Upper lobe of left lung (tissue), 6 donors: ENCODE measurements at regions not wholly inside any gene's neighbourhood (a gene's known extent, or its start where the extent isn't known, plus 50 kb on each side); places are given as distances from the start of the nearest gene placed in this dataset.
"Not testable (repeated sequence)": the region's sequence is repeated elsewhere in the genome, so short reads cannot be mapped to it uniquely, and the experiment has no call there.

ENCODE experiments used
- ATAC-seq, 2 donors: fragments of 200-7000 bp; cut with Tn5 transposase; one replicate each; pipeline ENCODE4 v1.9.1; 2022; ENCODE audit warnings: mild to moderate bottlenecking in 2 of 2, moderate library complexity in 2 of 2; ENCODE audit not compliant: low FRiP score in 2 of 2
- DNase-seq, 2 donors: peaks; one replicate each; pipeline ENCODE4 v3.0.0-alpha.2; 2019 to 2020
- H3K27ac ChIP-seq, 4 donors: fragments of 200-600 bp; sonication (generic); one replicate each; pipeline ENCODE4 v1.5.1; 2016 to 2019
- H3K27me3 ChIP-seq, 4 donors: fragments of 200-600 bp; sonication (generic); one replicate each; pipeline ENCODE4 v1.5.1; 2017 to 2019
- H3K36me3 ChIP-seq, 4 donors: fragments of 200-600 bp; sonication (generic); one replicate each; pipeline ENCODE4 v1.5.1; 2016 to 2019
- H3K4me1 ChIP-seq, 4 donors: fragments of 200-600 bp; sonication (generic); one replicate each; pipeline ENCODE4 v1.5.1; 2018 to 2019
- H3K4me3 ChIP-seq, 4 donors: fragments of 200-600 bp; sonication (generic); one replicate each; pipeline ENCODE4 v1.5.1; 2017 to 2019; ENCODE audit warnings: mild to moderate bottlenecking in 2 of 4, moderate library complexity in 1 of 4
- H3K9me3 ChIP-seq, 4 donors: fragments of 200-600 bp; sonication (generic); one replicate each; pipeline ENCODE4 v1.5.1; 2018 to 2019
- EP300 ChIP-seq, 4 donors: sonication (generic); formaldehyde crosslinking; IDR thresholded peaks; one replicate each; pipeline ENCODE4 v1.5.1; 2017; ENCODE audit warnings: antibody characterized with exemption in 4 of 4, control low read depth in 2 of 4
- POLR2A ChIP-seq, 4 donors: fragments of 450-650 bp; IDR thresholded peaks; one replicate each; pipeline ENCODE4 v1.5.1; 2016 to 2017; ENCODE audit warnings: antibody characterized with exemption in 4 of 4, mild to moderate bottlenecking in 2 of 4
- POLR2AphosphoS5 ChIP-seq, 2 donors: sonication (generic); formaldehyde crosslinking; IDR thresholded peaks; one replicate each; pipeline ENCODE4 v1.5.1; 2017; ENCODE audit warnings: antibody characterized with exemption in 2 of 2
- WGBS, 2 donors: methylation state at CpG; one replicate each; pipeline ENCODE4 v1.1.5; 2017 to 2018; 5-methylcytosine and 5-hydroxymethylcytosine counted together
- TF ChIP-seq, protein P1 (sequence below), 6 experiments: fragments of 450-650 bp in 4 of 6; fragments of 200-600 bp in 2 of 6; sonication (generic) in 2 of 6; IDR thresholded peaks; one replicate each; pipeline ENCODE4 v1.5.1; 2016 to 2019; ENCODE audit warnings: antibody characterized with exemption in 6 of 6
- donor health status: DM: no; HTN: no; CAD: no; lungs with moderate emphysema.
- donor health status: DM: no; HTN: yes; CAD: no; lungs with severe emphysema.

DNA sequence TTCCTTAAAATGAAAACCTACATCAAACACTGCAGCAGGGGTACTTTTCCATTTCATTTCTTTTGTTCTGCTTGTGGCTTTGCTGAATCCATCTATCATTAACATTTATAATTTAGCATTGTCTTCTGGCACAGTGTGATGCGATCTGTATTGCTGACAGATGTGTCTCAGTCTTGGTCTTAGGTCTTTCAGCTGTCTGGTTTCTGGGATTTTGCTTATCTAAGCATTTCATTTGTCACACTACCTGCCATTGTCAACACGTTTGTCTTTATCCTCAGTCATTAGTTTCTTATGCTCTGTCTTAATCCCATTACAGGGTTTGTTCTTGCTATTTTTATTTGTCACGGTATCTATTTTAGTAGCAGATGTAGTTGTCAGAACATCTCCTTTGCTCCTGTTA, 303.1 kb downstream of the IZUMO3 start:
- Histone ChIP-seq H3K4me1 (no peaks in the 10 kb centered on the region), H3K4me3 (no peak overlapping the region), H3K9me3 (no peaks in the 10 kb centered on the region), H3K36me3 (no peaks in the 10 kb centered on the region), H3K27me3 (no peaks in the 10 kb centered on the region), H3K27ac (no peak overlapping the region)
- TF ChIP-seq EP300 (IDR thresholded peaks at IDR 0.05) (no peak), POLR2A (IDR thresholded peaks at IDR 0.05) (no peak), POLR2AphosphoS5 (IDR thresholded peaks at IDR 0.05) (no peak)
- TF ChIP-seq, protein P1, sequence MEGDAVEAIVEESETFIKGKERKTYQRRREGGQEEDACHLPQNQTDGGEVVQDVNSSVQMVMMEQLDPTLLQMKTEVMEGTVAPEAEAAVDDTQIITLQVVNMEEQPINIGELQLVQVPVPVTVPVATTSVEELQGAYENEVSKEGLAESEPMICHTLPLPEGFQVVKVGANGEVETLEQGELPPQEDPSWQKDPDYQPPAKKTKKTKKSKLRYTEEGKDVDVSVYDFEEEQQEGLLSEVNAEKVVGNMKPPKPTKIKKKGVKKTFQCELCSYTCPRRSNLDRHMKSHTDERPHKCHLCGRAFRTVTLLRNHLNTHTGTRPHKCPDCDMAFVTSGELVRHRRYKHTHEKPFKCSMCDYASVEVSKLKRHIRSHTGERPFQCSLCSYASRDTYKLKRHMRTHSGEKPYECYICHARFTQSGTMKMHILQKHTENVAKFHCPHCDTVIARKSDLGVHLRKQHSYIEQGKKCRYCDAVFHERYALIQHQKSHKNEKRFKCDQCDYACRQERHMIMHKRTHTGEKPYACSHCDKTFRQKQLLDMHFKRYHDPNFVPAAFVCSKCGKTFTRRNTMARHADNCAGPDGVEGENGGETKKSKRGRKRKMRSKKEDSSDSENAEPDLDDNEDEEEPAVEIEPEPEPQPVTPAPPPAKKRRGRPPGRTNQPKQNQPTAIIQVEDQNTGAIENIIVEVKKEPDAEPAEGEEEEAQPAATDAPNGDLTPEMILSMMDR (IDR thresholded peaks at IDR 0.05) = no peak
- WGBS, 2 donors = 58 to 67% methylated on average over 3 of the region's 3 CpGs
- ATAC-seq (no peak), DNase-seq (no peak)

DNA sequence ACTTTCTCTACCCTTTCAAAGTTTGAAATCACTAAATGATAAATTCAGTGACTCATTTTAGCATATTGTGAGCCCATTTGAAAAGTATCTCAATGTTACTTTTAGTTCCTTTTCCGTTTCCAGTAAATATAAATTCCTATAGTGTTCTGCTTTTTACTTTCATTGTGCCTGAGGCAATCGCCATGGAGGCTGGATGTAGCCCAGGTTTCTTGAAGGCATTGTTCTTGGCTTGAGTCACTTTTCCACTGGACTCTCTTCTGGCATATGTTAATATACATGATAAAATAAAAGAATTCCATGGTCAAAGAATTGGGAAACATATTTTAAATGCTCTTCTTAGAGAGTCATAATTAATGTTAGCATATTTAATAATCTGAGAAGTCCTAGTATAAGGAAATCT, 327.0 kb downstream of the IZUMO3 start:
- Histone ChIP-seq H3K4me1 (no peaks in the 10 kb centered on the region), H3K36me3 (no peaks in the 10 kb centered on the region), H3K9me3 (no peaks in the 10 kb centered on the region), H3K27ac (no peak overlapping the region), H3K27me3 (no peaks in the 10 kb centered on the region), H3K4me3 (no peak overlapping the region)
- WGBS, 2 donors = 71 to 74% methylated on average over 2 of the region's 2 CpGs
- ATAC-seq (no peak), DNase-seq (no peak)
- no peak for TF ChIP-seq POLR2A (IDR thresholded peaks at IDR 0.05)
- TF ChIP-seq EP300 (IDR thresholded peaks at IDR 0.05) = no peak
- TF ChIP-seq, protein P1 (IDR thresholded peaks at IDR 0.05) = no peak
- TF ChIP-seq POLR2AphosphoS5 (IDR thresholded peaks at IDR 0.05) = no peak

DNA sequence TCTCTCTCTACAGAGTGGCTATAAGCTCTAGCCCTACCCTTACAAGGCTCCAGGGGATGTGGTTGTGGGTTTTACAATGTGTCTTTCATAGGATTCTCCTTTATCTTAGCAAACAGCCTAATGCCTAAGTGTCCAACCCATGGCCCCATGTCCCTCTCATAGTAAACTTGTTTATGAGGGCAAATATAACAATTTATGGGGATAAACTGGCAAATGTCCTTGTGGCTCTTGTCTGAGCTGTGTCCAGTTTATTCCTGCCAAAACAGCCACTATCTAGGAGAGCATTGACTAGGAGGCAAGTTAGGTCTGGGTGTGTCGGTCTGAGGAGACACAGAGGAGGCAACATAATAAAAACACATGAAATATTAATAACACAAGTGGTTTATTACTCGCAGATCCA, 335.1 kb downstream of the IZUMO3 start:
- WGBS, 2 donors = 73 to 76% methylated on average over 2 of the region's 2 CpGs
- H3K4me3 ChIP-seq = no peak overlapping the region
- DNase-seq (no peak), ATAC-seq (no peak)
- TF ChIP-seq, protein P1 (IDR thresholded peaks at IDR 0.05) = no peak
- TF ChIP-seq POLR2AphosphoS5 (IDR thresholded peaks at IDR 0.05) (no peak), EP300 (IDR thresholded peaks at IDR 0.05) (no peak), POLR2A (IDR thresholded peaks at IDR 0.05) (no peak)
- no peaks in the 10 kb centered on the region for H3K9me3 ChIP-seq
- H3K27me3 ChIP-seq = no peaks in the 10 kb centered on the region
- H3K4me1 ChIP-seq = no peaks in the 10 kb centered on the region
- H3K36me3 ChIP-seq = no peaks in the 10 kb centered on the region
- H3K27ac ChIP-seq = no peak overlapping the region

GRCh38 chr9:24189986-24190385, 355.7 kb downstream of the IZUMO3 start:
- no peak overlapping the region for H3K27ac ChIP-seq
- H3K36me3 ChIP-seq = no peaks in the 10 kb centered on the region
- WGBS, 2 donors = 68 to 78% methylated on average over 1 of the region's 1 CpG
- ATAC-seq = no peak
- H3K4me1 ChIP-seq = no peaks in the 10 kb centered on the region
- TF ChIP-seq POLR2A (IDR thresholded peaks at IDR 0.05) (no peak), EP300 (IDR thresholded peaks at IDR 0.05) (no peak), POLR2AphosphoS5 (IDR thresholded peaks at IDR 0.05) (no peak)
- TF ChIP-seq, protein P1 (IDR thresholded peaks at IDR 0.05) = no peak
- no peaks in the 10 kb centered on the region for H3K27me3 ChIP-seq
- H3K4me3 ChIP-seq = no peak overlapping the region
- DNase-seq = no peak
- H3K9me3 ChIP-seq = peaks cover 0 to 10% (median 0%) of the 10 kb centered on the region in 4 donors

DNA sequence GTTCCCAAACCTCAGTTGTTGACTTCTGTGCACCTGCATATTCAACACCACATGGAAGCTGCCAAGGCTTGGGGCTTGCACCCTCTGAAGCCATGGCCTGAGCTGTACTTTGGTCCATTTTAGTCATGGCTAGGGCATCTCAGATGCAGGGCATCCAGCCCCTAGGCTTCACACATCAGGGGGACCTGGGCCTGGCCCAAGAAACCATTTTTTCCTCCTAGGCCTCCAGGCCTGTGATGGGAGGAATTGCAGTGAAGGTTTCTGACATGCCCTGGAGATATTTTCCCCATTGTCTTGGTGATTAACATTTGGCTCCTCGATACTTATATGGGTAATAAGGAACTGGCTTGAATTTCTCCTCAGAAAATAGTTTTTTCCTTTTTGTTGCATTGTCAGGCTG, 354.5 kb upstream of the ELAVL2 start:
- peaks cover 0 to 23% (median 6%) of the 10 kb centered on the region in 4 donors for H3K9me3 ChIP-seq
- H3K4me3 ChIP-seq, H3K27ac ChIP-seq, DNase-seq, ATAC-seq, H3K27me3 ChIP-seq, H3K4me1 ChIP-seq, H3K36me3 ChIP-seq: not testable (repeated sequence)
- 60 to 83% methylated on average over 1 of the region's 1 CpG for WGBS, 2 donors
